H1 (cell line): ENCODE measurements at regions not wholly inside any gene's neighbourhood (a gene's known extent, or its start where the extent isn't known, plus 50 kb on each side); places are given as distances from the start of the nearest gene placed in this dataset.

Source experiments
- POLR2A ChIP-seq, 2 experiments: IDR thresholded peaks; 1 replicate in 1 of 2; 2 replicates in 1 of 2; pipeline ENCODE4 v1.6.1; 2011; ENCODE audit warnings: low read depth in 2 of 2, low read length in 2 of 2, mild to moderate bottlenecking in 2 of 2; ENCODE audit errors: control extremely low read depth in 1 of 2
- POLR2AphosphoS5 ChIP-seq: IDR thresholded peaks from 2 replicates; pipeline ENCODE4 v1.6.1; 2011; ENCODE audit warnings: low read depth, low read length
- TF ChIP-seq, protein P1 (sequence below), 3 experiments: IDR thresholded peaks; 1 replicate in 2 of 3; 2 replicates in 1 of 3; pipeline versions ENCODE4 v1.5.1 to v1.6.1; 2011; ENCODE audit warnings: low read length in 3 of 3, mild to moderate bottlenecking in 3 of 3, inconsistent platforms in 2 of 3, low read depth in 1 of 3, moderate library complexity in 1 of 3; ENCODE audit not compliant: insufficient read depth in 1 of 3; ENCODE audit errors: control extremely low read depth in 1 of 3
- TF ChIP-seq, protein P2 (sequence below): IDR thresholded peaks from 2 replicates; pipeline ENCODE4 v1.6.1; 2012; ENCODE audit warnings: inconsistent platforms

DNA sequence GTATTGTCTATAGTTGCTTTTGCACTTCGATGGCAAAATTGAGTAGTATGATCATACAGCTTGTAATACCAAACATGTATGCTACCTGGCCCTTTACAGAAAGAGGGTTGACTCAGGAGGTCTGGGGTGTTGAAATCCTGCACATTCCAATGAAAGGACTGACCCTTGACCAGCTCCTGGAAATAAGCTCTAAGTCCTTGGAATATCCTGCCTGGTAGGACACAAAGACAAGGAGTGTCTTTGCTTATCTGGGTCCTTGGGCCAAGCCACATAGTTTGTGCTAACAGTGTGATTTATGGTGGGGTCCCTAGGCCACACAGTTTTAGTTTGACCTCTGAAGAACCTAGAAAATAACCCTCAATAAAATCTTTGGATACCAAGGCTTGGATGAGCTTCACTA lies 89.3 kb upstream of the FTMT start:
- TF ChIP-seq POLR2AphosphoS5 (no peak), POLR2A (IDR thresholded peaks at IDR 0.05; ENCODE audit: control extremely low read depth in 1 of 2, low read depth in 2 of 2, low read length in 2 of 2) (no peak)
- TF ChIP-seq, protein P1, sequence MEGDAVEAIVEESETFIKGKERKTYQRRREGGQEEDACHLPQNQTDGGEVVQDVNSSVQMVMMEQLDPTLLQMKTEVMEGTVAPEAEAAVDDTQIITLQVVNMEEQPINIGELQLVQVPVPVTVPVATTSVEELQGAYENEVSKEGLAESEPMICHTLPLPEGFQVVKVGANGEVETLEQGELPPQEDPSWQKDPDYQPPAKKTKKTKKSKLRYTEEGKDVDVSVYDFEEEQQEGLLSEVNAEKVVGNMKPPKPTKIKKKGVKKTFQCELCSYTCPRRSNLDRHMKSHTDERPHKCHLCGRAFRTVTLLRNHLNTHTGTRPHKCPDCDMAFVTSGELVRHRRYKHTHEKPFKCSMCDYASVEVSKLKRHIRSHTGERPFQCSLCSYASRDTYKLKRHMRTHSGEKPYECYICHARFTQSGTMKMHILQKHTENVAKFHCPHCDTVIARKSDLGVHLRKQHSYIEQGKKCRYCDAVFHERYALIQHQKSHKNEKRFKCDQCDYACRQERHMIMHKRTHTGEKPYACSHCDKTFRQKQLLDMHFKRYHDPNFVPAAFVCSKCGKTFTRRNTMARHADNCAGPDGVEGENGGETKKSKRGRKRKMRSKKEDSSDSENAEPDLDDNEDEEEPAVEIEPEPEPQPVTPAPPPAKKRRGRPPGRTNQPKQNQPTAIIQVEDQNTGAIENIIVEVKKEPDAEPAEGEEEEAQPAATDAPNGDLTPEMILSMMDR (IDR thresholded peaks at IDR 0.05; ENCODE audit: control extremely low read depth in 1 of 3, insufficient read depth in 1 of 3, low read depth in 1 of 3, low read length in 3 of 3): no peak
- TF ChIP-seq, protein P2, sequence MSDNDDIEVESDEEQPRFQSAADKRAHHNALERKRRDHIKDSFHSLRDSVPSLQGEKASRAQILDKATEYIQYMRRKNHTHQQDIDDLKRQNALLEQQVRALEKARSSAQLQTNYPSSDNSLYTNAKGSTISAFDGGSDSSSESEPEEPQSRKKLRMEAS: no peak
